MM.1S (cell line): ENCODE measurements at regions not wholly inside any gene's neighbourhood (a gene's known extent, or its start where the extent isn't known, plus 50 kb on each side); places are given as distances from the start of the nearest gene placed in this dataset.
A peak's percentile ranks its signal among the peaks of the same experiment; 100 is the strongest.

Source experiments
- DNase-seq: peaks from one replicate; pipeline ENCODE4 v3.0.0-alpha.2; 2015
- H2AFZ ChIP-seq: fragments of 300-600 bp; sonication (generic); 2 replicates; pipeline ENCODE4 v1.6.0; 2016; ENCODE audit warnings: antibody characterized with exemption, low read length
- H3F3A ChIP-seq: fragments of 300-600 bp; sonication (generic); 2 replicates; pipeline ENCODE4 v1.6.1; 2016; ENCODE audit warnings: mild to moderate bottlenecking, antibody characterized with exemption, low read length, moderate library complexity, mixed read lengths; ENCODE audit not compliant: insufficient read depth
- H3K27ac ChIP-seq: fragments of 300-600 bp; sonication (generic); 2 replicates; pipeline ENCODE4 v1.5.1; 2016; ENCODE audit warnings: mild to moderate bottlenecking, low read length
- H3K27me3 ChIP-seq: fragments of 300-600 bp; sonication (generic); replicated peaks from 2 replicates; pipeline ENCODE4 v1.6.0; 2016; ENCODE audit warnings: low read length; ENCODE audit not compliant: insufficient read depth
- H3K36me3 ChIP-seq: fragments of 300-600 bp; sonication (generic); replicated peaks from 2 replicates; pipeline ENCODE4 v1.6.1; 2016; ENCODE audit warnings: mild to moderate bottlenecking, low read length, mixed read lengths; ENCODE audit not compliant: insufficient read depth
- H3K4me1 ChIP-seq: fragments of 300-600 bp; sonication (generic); 2 replicates; pipeline ENCODE4 v1.6.1; 2016; ENCODE audit warnings: low read length, mixed read lengths
- H3K4me2 ChIP-seq: fragments of 300-600 bp; sonication (generic); 2 replicates; pipeline ENCODE4 v1.6.0; 2016; ENCODE audit warnings: low read depth, low read length
- H3K4me3 ChIP-seq: fragments of 300-600 bp; sonication (generic); 2 replicates; pipeline ENCODE4 v1.5.1; 2016; ENCODE audit warnings: low read length, mixed read lengths
- H3K79me2 ChIP-seq: fragments of 300-600 bp; sonication (generic); 2 replicates; pipeline ENCODE4 v1.6.1; 2016; ENCODE audit warnings: mixed run types, low read length, mixed read lengths
- H3K9ac ChIP-seq: fragments of 300-600 bp; sonication (generic); 2 replicates; pipeline ENCODE4 v1.6.1; 2016; ENCODE audit warnings: low read length, mixed read lengths
- H3K9me2 ChIP-seq: fragments of 300-600 bp; sonication (generic); replicated peaks from 2 replicates; pipeline ENCODE4 v1.6.1; 2016; ENCODE audit warnings: mild to moderate bottlenecking, low read length, mixed read lengths; ENCODE audit not compliant: insufficient read depth
- H3K9me3 ChIP-seq: fragments of 300-600 bp; sonication (generic); replicated peaks from 2 replicates; pipeline ENCODE4 v1.6.1; 2016; ENCODE audit warnings: mild to moderate bottlenecking, low read length, mixed read lengths; ENCODE audit not compliant: insufficient read depth
- H4K20me1 ChIP-seq: fragments of 300-600 bp; sonication (generic); 2 replicates; pipeline ENCODE4 v1.6.1; 2016; ENCODE audit warnings: mild to moderate bottlenecking, low read length, moderate library complexity, mixed read lengths; ENCODE audit not compliant: insufficient read depth
- EZH2 ChIP-seq: fragments of 300-600 bp; sonication (generic); optimal IDR thresholded peaks from 2 replicates; pipeline ENCODE3; 2017; ENCODE audit warnings: low read depth, mild to moderate bottlenecking, antibody characterized with exemption, low read length, mixed read lengths
- EZH2phosphoT487 ChIP-seq: fragments of 300-600 bp; sonication (generic); IDR thresholded peaks from 2 replicates; pipeline ENCODE4 v1.6.1; 2018; ENCODE audit warnings: antibody characterized with exemption, low read length
- TF ChIP-seq, protein P1 (sequence below): fragments of 300-600 bp; sonication (generic); IDR thresholded peaks from 2 replicates; pipeline ENCODE4 v1.5.1; 2016; ENCODE audit warnings: antibody characterized with exemption, low read length, mixed read lengths

DNA sequence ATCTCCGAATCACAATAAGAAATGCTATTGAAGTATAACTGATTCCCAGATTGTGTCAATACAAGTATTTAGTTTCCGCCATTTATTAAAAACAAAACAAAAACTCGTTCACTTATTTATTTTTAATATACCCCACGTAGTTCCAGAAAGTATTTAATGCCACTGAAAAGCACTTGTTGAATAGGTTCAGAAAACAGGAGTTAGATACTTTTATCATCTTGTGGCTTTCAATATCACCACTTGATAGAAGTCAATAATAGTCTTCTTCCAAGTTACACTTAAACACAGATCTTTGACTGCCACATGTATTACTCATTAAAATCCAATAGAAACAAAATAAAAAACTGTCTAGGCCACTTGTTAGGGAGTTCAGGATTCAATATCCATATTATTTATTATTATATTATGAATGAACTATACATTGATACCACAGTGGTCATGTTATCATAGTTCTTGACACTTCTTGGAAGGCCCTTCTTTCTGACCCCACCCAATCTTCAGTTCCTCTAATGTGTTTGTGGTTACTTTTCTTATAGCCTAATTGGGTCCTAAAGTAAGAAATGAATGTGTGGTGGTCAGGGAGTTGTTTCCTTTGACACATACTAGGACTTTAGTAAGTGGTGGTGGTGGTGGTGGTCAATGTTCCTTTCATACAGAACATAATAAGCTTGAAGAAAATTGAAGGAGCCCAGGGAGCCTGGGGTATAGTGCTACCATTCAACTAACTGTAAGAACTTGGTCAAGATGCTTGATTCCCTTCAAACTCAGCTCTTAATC lies 221.3 kb upstream of the ITGA4 start:
- H3K4me1 ChIP-seq: no peaks in the 10 kb centered on the region
- H3K4me3 ChIP-seq: no peak overlapping the region
- no peaks in the 10 kb centered on the region for H3K79me2 ChIP-seq
- no peaks in the 10 kb centered on the region for H3K9me2 ChIP-seq
- no peak overlapping the region for H3K9ac ChIP-seq
- no peaks in the 10 kb centered on the region for H4K20me1 ChIP-seq
- H3F3A ChIP-seq: no peaks in the 10 kb centered on the region
- no peak overlapping the region for H2AFZ ChIP-seq
- peak; percentile 12 for DNase-seq
- no peaks in the 10 kb centered on the region for H3K9me3 ChIP-seq
- no peaks in the 10 kb centered on the region for H3K36me3 ChIP-seq
- no peak overlapping the region for H3K27ac ChIP-seq
- no peak for TF ChIP-seq EZH2phosphoT487
- no peak for TF ChIP-seq EZH2
- TF ChIP-seq, protein P1, sequence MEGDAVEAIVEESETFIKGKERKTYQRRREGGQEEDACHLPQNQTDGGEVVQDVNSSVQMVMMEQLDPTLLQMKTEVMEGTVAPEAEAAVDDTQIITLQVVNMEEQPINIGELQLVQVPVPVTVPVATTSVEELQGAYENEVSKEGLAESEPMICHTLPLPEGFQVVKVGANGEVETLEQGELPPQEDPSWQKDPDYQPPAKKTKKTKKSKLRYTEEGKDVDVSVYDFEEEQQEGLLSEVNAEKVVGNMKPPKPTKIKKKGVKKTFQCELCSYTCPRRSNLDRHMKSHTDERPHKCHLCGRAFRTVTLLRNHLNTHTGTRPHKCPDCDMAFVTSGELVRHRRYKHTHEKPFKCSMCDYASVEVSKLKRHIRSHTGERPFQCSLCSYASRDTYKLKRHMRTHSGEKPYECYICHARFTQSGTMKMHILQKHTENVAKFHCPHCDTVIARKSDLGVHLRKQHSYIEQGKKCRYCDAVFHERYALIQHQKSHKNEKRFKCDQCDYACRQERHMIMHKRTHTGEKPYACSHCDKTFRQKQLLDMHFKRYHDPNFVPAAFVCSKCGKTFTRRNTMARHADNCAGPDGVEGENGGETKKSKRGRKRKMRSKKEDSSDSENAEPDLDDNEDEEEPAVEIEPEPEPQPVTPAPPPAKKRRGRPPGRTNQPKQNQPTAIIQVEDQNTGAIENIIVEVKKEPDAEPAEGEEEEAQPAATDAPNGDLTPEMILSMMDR: no peak
- H3K4me2 ChIP-seq: no peak overlapping the region
- no peaks in the 10 kb centered on the region for H3K27me3 ChIP-seq

DNA sequence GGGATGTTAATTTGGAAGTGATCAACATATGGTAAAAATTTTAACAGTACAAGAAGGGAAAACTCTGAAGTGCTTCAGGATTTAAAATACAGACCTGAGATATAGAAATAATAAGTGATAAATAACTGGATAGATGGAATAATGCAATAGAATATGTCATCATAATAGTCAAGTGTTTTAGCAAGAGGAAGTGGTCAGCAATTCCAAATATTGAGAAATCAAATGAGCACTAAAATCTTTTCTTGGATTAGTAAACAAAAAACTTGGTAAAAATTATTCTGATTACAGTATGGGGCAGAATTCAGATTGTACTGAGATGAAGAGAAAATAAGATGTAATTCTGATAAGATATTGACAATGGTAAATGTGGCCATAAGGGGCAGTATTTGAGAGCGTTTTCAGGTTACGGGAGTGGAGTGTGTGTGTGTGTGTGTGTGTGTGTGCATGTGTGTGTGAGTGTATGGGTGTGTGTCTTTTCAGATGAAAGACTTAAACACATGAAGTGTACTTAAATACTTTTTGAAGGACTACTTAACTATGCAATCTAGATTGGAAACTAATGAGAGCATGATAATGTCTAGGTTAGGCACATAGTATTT lies 217.9 kb upstream of the ITGA4 start:
- no peak for DNase-seq

DNA sequence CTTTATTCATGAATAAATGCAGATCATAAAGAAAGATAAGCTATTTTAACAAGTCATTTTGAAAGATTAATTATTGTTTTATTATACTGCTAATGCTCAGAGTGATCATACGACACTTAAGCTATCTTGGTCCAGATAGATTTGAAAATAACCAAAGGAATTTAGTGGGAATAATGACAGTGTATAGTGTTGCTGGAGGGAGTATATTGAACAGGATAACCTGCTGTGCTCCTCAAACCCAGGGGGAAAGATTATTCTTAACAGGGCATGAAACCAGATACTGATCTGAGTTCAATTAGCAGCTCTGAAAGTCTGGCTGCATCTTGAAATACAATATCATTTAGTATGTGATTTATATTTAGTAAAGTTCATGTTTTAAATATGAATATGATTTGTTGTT lies 216.3 kb upstream of the ITGA4 start:
- Histone ChIP-seq H3K36me3 (no peaks in the 10 kb centered on the region), H3K79me2 (no peaks in the 10 kb centered on the region), H2AFZ (no peak overlapping the region), H3K4me3 (no peak overlapping the region), H3K27ac (no peak overlapping the region), H3K27me3 (no peaks in the 10 kb centered on the region), H3K4me1 (peaks cover 10% of the 10 kb centered on the region), H3K9me2 (no peaks in the 10 kb centered on the region), H4K20me1 (no peaks in the 10 kb centered on the region), H3K9ac (no peak overlapping the region), H3K4me2 (no peak overlapping the region), H3F3A (0 out of 2 replicates have a peak, but pooled peaks cover 3% of the 10 kb centered on the region), H3K9me3 (no peaks in the 10 kb centered on the region)
- DNase-seq: no peak
- TF ChIP-seq, protein P1: no peak
- no peak for TF ChIP-seq EZH2phosphoT487
- TF ChIP-seq EZH2: no peak

More for the DNA sequence above, 217.9 kb upstream of the ITGA4 start:
- Histone ChIP-seq H3K79me2 (no peaks in the 10 kb centered on the region), H3K9ac (no peak overlapping the region), H3K27me3 (no peaks in the 10 kb centered on the region), H3K4me1 (peaks cover 10% of the 10 kb centered on the region), H3K9me2 (no peaks in the 10 kb centered on the region), H3K36me3 (no peaks in the 10 kb centered on the region), H3K9me3 (no peaks in the 10 kb centered on the region), H3K4me3 (no peak overlapping the region), H3K4me2 (no peak overlapping the region), H2AFZ (no peak overlapping the region), H4K20me1 (no peaks in the 10 kb centered on the region), H3K27ac (no peak overlapping the region), H3F3A (0 out of 2 replicates have a peak, but pooled peaks cover 3% of the 10 kb centered on the region)
- TF ChIP-seq EZH2phosphoT487 (no peak), EZH2 (no peak)
- TF ChIP-seq, protein P1: no peak
